Pancreas (tissue), 10 donors: ENCODE measurements at regions not wholly inside any gene's neighbourhood (a gene's known extent, or its start where the extent isn't known, plus 50 kb on each side); places are given as distances from the start of the nearest gene placed in this dataset.

ENCODE experiments used
- ATAC-seq, 4 donors: fragments of 200-7000 bp; cut with Tn5 transposase; one replicate each; pipeline versions ENCODE4 v1.8.0 to v1.9.1; 2020; ENCODE audit warnings: mild to moderate bottlenecking in 4 of 4, moderate library complexity in 4 of 4
- DNase-seq, 6 donors: peaks; one replicate each; pipeline ENCODE4 v3.0.0-alpha.2; 2020
- FAIRE-seq: peaks from 2 replicates; lab custom pipeline; 2012; peaks lifted over from hg19 to GRCh38; lab: Jason Lieb, UNC
- H3K27ac ChIP-seq, 4 donors: fragments of 200-600 bp; sonication (generic); 1 replicate in 3 of 4; 2 replicates in 1 of 4; pipeline versions ENCODE4 v1.5.0 to v1.8.0; 2020
- H3K27me3 ChIP-seq, 4 donors: fragments of 200-600 bp; one replicate each; pipeline ENCODE4 v1.8.0; 2021
- H3K36me3 ChIP-seq, 3 donors: fragments of 200-600 bp; sonication (generic) in 1 of 3; one replicate each; pipeline versions ENCODE4 v1.5.0 to v1.8.0; 2020 to 2021
- H3K4me1 ChIP-seq, 3 donors: fragments of 200-600 bp; one replicate each; pipeline ENCODE4 v1.8.0; 2021
- H3K4me3 ChIP-seq, 4 donors: fragments of 200-600 bp; sonication (generic) in 2 of 4; one replicate each; pipeline versions ENCODE4 v1.5.0 to v1.8.0; 2020 to 2021
- H3K9me3 ChIP-seq, 4 donors: fragments of 200-600 bp; one replicate each; pipeline ENCODE4 v1.8.0; 2021
- CTCF ChIP-seq, 4 donors: fragments of 200-600 bp; sonication (generic) in 3 of 4; IDR thresholded peaks; one replicate each; pipeline versions ENCODE4 v1.5.0 to v1.8.0; 2021; ENCODE audit warnings: antibody characterized with exemption in 4 of 4
- WGBS, 2 donors: extraction: QIAGEN DNeasy Blood & Tissue Kit; methylation state at CpG; one replicate each; pipeline ENCODE4 v1.1.7; 2013; 5-methylcytosine and 5-hydroxymethylcytosine counted together
- intact Hi-C, 3 donors: fragments of 100-400 bp; cut with DNase I; formaldehyde crosslinking; loops; one replicate each; pipeline versions ENCODE4 v1.11.1 to v1.14.2; 2022
- donor health status: healthy with polysubstance abuse.
- donor health status: DM: no; HTN: no; CAD: no; lungs with moderate emphysema.
- donor health status: DM: no; HTN: no; CAD: no.
- donor health status: control.
- donor health status: control.
- donor health status: Bipolar disorder and iron deficiency.
- donor health status: DM: yes; HTN: yes; CAD: no.
- donor health status: DM: no; HTN: no; CAD: no.
- donor health status: DM: no; HTN: no; CAD: no.
- donor health status: DM: yes; HTN: yes; CAD: no.

GRCh38 chr14:104290756-104291122 lies 152.4 kb downstream of the KIF26A start:
- 38 to 39% methylated on average over 9 of the region's 9 CpGs for WGBS, 2 donors
- peak in 1 of 4 donors; percentile 23 for ATAC-seq

GRCh38 chr14:104291123-104292000 lies 153.0 kb downstream of the KIF26A start:
- FAIRE-seq (no peak), ATAC-seq (peak; percentile 73 to 87 (median 80)), DNase-seq (peak in 5 of 6 donors; percentile 67 to 79 (median 78))
- Histone ChIP-seq H3K4me1 (peaks cover 9 to 12% (median 11%) of the 10 kb centered on the region in 3 donors), H3K9me3 (no peaks in the 10 kb centered on the region), H3K27ac (no peak overlapping the region), H3K36me3 (no peaks in the 10 kb centered on the region), H3K27me3 (no peaks in the 10 kb centered on the region), H3K4me3 (peak overlapping the region in 2 of 4 donors; percentile 20 to 23)
- intact Hi-C loops, result no loop called here
- 22 to 23% methylated on average over 25 of the region's 25 CpGs for WGBS, 2 donors
- no peak for TF ChIP-seq CTCF (IDR thresholded peaks at IDR 0.05)

More at GRCh38 chr14:104290756-104291122, 152.4 kb downstream of the KIF26A start:
- no peak for TF ChIP-seq CTCF (IDR thresholded peaks at IDR 0.05)
- no peaks in the 10 kb centered on the region for H3K27me3 ChIP-seq
- no peak overlapping the region for H3K27ac ChIP-seq
- H3K4me3 ChIP-seq, result no peak overlapping the region
- no peaks in the 10 kb centered on the region for H3K36me3 ChIP-seq
- no peaks in the 10 kb centered on the region for H3K9me3 ChIP-seq
- peaks cover 9 to 12% (median 9%) of the 10 kb centered on the region in 3 donors for H3K4me1 ChIP-seq
- peak in 3 of 6 donors; percentile 37 to 64 (median 47) for DNase-seq
- intact Hi-C loops, result no loop called here
- no peak for FAIRE-seq

GRCh38 chr14:104292084-104292970 lies 153.9 kb downstream of the KIF26A start:
- Histone ChIP-seq H3K36me3 (no peaks in the 10 kb centered on the region), H3K4me1 (peaks cover 9 to 15% (median 12%) of the 10 kb centered on the region in 3 donors), H3K27me3 (no peaks in the 10 kb centered on the region), H3K27ac (no peak overlapping the region), H3K9me3 (no peaks in the 10 kb centered on the region), H3K4me3 (no peak overlapping the region)
- no peak for TF ChIP-seq CTCF (IDR thresholded peaks at IDR 0.05)
- peak in 3 of 6 donors; percentile 24 to 46 (median 44) for DNase-seq
- FAIRE-seq, result no peak
- intact Hi-C loops, result no loop called here
- ATAC-seq, result no peak
- whole genome bisulfite sequencing, 2 donors, result 74 to 76% methylated on average over 26 to 28 of the region's 28 CpGs

- no peak overlapping the region for H3K4me3 ChIP-seq
- ATAC-seq (no peak), DNase-seq (peak in 3 of 6 donors; percentile 12 to 57 (median 38)), FAIRE-seq (no peak)
- H3K27me3 ChIP-seq, result no peaks in the 10 kb centered on the region
- TF ChIP-seq CTCF (IDR thresholded peaks at IDR 0.05), result no peak
- 61 to 71% methylated on average over 15 of the region's 15 CpGs for WGBS, 2 donors
- H3K27ac ChIP-seq, result no peak overlapping the region
- no peaks in the 10 kb centered on the region for H3K36me3 ChIP-seq
- peaks cover 9 to 15% (median 12%) of the 10 kb centered on the region in 3 donors for H3K4me1 ChIP-seq
- intact Hi-C loops, result no loop called here
- no peaks in the 10 kb centered on the region for H3K9me3 ChIP-seq
Observed at GRCh38 chr14:104293231-104293841, 154.9 kb downstream of the KIF26A start.
